Stimulated activated CD4-positive, alpha-beta T cell treated with anti-CD3 and anti-CD28 coated beads, Interleukin-15, amount 100 ng/mL, for 48 hours (primary cell): ENCODE measurements at regions not wholly inside any gene's neighbourhood (a gene's known extent, or its start where the extent isn't known, plus 50 kb on each side); places are given as distances from the start of the nearest gene placed in this dataset.

Experiments used
- DNase-seq, 2 donors: peaks; one replicate each; pipeline ENCODE4 v3.0.0-alpha.2; 2020; ENCODE audit warnings: low read depth in 2 of 2

DNA sequence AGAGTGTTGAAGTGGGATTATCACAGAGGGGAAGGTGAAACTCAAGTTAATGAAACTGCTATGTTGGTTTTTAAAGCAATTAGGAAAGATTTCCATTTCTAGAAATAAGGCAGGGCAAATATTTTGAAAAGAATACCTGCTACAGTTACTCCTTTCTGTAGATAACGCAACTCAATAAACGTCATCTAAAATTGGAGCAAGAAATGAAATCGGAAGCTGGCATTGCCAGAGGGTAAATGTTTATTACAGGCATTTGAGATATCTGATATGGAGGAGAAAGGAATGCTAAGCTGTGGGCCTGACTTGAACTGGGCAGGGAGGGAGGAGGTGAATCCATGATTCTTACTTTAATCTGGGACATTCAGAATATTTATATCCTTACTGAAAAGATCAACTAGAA, 217.0 kb upstream of the ADARB2 start:
- DNase-seq, result no peak

DNA sequence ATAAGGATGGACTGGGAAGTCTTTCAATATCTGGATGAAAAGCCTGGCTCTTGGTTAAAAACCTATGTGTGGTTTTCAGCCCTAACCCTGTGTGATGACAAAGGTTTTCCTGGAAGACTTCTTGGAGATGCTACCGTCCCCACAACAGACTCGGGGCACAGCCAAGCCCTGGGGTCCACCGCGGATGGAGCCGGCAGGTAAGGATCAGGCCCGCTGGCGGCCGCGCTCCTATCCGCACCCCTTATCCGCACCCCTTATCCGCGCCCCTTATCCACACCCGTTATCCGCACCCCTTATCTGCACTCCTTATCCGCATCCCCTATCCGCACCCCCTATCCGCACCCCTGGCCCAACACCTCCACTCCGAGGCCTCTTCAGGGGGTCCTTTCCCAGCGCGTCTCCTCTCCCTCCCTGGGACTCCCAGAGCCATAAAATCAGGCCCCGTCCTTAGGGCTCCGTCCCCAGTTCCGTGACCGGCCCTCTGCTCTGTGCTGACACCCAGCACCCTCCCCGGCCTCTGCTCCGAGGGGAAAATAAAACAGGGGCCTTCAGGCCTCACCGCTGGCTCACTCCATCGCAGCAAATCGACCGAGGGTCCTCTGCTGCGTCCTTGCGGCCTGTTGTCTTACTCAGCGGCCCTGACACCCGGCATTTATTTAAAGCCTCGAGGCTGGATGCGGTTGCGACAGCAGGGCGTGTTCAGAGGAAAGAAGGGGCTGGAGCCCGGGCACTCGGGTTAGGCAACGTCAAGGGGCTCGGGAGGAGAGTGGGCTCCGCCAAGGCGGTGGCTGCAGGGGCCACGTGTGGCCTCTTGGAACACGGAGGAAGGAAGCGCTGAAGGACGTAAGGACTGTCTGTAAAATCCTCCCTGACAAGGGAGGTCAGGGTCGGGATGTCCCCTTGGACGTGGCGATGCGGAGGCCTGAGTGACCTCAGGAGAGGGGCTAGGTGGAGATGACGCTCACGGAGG, 215.1 kb upstream of the ADARB2 start:
- no peak for DNase-seq

DNA sequence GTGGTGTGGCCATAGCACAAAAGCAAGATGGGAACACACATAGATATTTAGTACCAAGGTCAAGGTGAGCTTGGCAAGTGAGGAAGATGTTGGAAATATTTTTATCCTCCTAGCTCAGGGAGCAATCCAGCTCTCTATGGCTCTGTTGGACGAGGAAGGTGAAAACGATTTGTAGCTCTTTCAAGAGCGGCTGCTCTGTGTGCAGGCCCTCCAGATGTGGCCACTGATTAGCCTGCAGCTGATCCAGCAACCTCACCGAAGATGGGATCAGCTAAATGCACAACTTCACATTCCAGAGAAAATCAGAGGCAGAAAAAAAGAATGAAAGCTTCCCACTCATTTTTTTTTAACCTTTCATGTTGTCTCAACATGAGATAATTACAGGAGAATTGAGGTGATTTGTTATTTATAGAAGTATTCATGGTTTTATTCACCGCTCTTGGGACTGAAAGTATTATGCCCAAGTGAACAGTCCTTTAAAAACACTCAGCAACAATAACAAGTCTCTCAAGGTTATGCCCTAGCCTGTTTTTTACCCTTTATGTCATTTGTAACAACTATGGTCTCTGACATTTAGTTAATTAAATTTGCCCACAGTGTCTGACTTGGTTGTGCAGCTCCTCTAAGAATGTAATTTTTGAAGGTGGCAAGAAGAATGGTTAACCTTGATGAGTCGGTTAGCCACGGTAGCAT, 213.6 kb upstream of the ADARB2 start:
- no peak for DNase-seq

DNA sequence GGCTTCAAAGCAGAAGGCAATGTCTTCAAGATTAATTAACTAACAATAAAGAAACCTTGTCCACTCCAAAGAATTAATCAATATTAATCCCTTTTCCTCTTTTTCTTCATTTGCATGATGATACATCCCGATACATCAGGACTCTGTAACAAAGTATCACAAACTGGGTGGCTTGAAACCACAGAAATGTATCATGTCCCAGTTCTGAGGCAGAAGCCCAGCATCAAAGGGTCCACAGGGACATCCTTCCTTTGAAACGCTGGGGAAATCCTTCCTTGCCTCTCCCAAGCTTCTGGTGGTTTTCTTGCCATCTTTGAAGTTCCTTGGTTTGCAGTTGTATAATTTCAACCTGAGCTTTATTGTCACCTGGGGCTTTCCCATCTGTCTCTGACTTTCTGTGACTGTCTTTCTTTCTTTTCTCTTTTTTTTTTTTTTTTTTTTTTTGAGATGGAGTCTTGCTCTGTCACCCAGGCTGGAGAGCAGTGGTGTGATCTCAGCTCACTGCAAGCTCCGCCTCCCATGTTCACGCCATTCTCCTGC, 210.2 kb upstream of the ADARB2 start:
- DNase-seq, result no peak

DNA sequence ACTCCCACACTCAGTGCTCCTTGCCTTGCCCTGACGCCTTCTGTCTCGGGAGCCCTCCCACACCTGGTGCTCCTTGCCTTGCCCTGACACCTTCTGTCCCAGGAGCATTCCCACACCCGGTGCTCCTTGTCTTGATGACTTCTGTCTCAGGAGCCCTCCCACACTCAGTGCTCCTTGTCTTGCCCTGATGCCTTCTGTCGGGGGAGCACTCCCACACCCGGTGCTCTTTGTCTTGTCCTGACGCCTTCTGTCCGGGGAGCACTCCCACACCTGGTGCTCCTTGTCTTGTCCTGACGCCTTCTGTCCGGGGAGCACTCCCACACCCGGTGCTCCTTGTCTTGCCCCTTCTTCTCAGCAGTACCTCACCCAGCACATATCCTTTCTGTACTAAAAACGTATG, 207.2 kb upstream of the ADARB2 start:
- no peak for DNase-seq

DNA sequence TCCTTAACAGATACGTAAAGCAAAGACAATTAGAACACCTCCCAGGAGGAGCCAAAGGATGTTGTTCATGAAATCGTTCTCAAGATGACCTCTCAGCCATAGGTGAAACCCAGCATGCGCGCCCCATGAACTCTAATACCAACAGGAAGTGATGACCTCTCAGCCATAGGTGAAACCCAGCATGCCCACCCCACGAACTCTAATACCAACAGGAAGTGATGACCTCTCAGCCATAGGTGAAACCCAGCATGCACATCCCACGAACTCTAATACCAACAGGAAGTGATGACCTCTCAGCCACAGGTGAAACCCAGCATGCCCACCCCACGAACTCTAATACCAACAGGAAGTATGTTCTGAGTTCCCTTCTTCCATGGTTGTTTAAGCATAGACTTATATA, 205.2 kb upstream of the ADARB2 start:
- no peak for DNase-seq

DNA sequence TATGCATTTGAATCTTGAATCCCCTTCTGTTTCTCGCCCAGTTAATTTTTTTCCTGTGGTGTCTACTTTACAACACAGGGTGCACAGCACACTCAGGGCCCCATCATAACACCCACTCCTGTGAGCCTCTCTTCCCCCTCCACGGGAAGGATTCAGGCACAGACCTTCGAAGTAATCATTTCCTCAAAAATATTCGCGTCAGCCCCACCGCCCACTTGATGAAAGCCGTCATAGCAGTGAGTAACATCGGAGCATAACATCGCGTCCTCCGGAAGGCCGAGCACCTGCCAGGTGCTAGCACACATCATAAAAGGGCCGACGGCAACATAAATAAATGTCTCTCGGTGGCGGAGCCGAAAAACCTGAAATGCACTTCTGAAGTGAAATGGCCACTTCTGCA, 201.7 kb upstream of the ADARB2 start:
- DNase-seq, result peak; percentile 59 to 71

DNA sequence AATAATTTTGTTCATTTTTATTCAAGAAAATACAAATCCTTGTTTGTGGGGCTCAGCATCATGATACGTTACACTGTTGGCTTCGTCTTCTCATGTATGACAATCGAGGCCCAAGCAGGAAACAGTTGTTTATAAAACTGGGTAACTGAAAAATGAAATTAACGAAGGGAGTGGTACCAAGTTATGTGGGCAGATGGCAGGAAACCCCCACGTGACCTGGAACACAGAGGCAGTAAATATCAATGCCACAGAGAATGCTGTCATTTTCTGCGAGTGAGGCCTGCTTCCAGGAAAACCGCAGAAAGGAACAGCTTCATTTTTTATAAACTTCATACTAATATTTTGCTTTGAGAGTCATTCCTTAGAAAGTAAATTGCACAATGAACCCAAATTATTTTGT, 201.0 kb upstream of the ADARB2 start:
- peak; percentile 17 to 24 for DNase-seq

DNA sequence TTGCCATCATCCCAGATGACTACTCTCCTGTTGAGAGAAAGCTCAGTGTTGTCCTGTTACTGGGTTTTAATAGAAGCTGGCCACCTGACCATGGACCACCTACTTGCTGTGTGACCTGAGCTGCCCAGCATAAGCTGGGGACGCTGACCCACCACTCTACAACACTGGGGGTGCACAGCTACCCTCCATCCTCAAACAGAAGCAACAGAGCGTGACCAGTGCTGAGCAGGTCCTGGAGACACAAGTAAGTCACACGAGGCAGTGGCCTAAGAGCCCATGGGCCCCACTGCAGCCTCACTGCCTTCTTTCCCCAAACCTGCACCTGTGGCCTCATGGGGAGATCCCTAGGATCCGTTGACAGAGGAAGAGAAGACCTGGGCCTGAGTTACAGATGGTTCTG, 198.6 kb upstream of the ADARB2 start:
- no peak for DNase-seq

DNA sequence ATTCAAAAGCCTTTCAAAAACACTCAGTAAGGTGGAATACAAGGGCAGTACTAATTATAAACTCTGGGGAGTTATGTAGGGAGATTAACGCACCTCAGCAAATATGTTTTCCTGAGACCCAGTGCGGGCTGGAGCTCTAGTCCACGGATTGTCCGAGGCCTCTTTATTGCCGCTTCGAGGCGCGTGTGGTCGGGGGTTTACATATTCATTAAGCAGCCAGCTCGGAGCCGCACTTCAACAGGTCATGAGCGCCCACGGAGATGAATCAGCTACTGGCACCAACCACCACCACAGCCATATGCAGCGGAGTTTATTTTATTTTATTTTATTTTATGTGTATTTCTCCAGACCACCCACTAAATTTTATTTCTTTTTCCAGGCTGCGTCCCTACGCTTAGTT, 195.9 kb upstream of the ADARB2 start:
- no peak for DNase-seq

DNA sequence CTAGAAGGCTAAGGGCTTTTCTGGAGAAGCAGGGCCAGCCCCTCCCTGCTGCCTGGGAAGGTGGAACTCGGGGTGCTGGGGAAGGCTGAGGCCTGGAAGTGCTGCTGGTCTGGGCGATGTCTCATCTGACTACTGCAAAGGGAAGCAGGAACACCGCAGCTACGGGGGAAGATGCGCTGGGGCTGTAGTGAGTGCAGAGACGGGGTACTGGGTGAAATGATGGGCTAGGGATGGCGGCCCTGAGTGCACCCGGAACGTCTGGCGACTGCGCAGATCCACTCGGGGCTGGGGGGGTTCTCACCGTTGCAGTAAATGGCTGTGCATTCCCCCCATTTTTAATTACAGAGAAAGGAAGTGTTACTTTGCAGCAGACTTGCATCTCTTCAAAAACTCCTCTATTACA, 195.4 kb upstream of the ADARB2 start:
- DNase-seq, result no peak

DNA sequence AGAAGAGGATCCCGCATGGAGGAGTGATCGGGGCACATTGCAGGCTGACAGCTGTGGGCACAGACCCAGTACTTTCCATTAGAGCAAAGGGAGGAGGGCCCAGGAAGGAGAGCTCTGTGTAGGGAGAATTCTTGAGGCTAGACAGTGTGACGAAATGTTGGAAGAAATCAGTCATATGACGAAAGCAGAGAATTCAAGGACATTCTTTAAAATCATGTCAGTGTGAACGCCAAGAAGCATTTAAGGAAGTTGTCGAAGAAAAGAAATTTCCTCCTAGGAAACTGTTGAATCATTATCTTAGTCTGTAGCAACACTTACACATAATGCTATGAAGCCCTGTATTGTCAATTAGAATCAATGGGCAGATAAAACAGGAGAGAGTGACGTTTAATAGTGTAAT, 191.3 kb upstream of the ADARB2 start:
- DNase-seq, result no peak

DNA sequence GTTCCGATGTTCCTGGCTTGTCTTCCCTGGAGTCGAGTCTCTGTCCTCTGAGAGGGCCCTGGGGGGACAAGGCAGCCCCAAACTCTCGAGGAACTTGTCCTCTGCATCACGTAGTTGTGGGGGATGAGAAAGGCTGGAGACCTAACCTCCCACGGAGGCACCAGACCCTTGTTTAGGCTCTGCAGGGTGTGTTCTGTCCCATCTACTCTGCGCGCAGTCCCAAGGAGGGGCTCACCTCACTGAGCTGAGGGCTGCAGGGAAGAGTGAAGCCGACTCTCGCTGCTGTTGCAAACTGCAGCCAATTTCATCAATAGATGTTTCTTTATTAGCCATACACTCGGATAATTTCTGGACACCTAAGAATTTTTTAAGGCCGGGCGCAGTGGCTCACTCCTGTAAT, 186.7 kb upstream of the ADARB2 start:
- no peak for DNase-seq

DNA sequence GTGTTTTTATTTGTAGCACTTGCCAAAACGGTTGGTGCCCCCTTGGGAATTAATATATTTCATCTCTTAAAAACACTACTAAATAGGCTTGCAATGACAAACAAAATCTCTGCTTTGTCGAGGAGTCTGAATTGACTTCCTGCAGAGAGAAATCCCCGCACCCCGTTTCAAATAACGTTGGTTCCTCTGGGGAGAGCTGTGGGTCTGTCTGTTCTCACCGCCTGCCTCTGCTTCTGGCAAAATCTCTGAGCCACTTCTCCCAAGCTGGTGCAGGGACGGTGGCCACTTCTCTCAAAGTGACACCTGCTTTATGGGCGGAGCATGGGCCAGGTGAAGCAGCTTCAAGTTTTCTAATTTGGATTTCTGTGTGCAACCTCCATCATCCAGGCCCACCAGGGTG, 186.3 kb upstream of the ADARB2 start:
- no peak for DNase-seq

DNA sequence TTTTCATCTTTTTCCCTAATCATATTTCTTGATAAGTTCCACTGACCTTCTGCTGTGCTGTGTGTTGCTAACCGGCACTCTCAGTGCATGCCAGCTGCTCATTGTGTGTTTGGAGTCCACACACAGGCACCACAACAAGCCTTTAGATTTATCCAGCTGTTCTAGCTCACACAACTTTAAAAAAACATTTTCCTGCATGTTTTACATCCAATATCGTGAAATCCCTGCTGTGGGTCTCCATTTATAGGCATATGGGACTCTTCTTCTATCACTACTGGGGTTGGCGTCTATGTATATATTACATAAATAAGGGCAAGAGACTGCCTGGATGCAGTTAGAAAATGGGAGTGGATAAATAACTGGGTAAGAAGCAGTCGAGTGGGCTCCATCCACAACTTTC, 183.6 kb upstream of the ADARB2 start:
- no peak for DNase-seq

DNA sequence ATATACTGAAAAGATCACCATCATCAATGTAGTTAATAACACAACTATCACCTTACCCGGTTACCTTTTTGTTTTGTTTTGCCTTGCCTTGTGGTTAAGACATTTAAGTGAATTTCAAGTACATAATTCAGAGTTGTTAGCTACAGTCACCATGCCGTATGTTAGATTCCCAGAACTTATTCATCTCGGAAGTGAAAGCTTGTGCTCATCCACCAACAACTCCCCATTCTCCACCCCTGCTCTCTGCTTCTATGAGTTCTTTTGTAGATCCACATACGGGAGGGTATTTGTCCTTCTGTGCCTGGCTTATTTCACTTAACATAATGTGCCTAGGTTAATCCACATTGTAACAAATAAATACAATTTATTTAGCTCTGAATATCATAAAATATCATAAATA, 182.8 kb upstream of the ADARB2 start:
- no peak for DNase-seq

DNA sequence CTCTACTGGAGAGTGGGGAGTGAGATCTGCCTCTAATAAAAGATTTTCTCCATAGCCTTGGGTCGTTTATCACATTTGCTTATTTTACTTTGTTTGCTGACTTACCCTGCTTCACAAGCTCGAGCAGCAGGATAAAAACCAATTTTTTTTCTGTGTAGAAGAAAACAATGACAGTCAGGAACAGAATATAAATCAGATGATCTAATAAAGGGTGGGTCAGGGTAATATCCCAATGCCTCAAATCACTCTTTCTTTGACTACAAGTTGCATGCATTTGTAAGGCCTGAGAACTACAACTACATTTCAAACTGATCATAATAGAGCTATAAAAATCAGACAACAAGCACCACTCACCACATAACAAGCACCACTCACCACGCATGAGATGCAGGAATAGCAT, 174.4 kb upstream of the ADARB2 start:
- no peak for DNase-seq

DNA sequence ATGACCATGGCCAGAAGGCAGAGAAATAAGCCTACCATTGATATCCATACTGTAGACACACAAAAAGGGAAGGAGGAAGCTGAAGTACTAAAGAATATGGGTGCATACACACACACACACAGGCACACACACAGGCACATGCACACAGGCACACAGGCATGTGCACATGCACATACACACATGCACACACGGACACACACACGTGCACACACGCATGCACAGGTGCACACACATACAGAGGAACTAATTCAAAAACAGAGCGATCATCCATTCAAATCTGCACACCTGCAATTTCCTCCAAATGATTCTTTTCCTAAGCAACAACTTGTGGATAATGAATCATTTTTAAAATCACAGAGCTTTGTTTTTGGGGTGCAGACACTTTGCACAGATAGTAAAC, 166.7 kb upstream of the ADARB2 start:
- no peak for DNase-seq

DNA sequence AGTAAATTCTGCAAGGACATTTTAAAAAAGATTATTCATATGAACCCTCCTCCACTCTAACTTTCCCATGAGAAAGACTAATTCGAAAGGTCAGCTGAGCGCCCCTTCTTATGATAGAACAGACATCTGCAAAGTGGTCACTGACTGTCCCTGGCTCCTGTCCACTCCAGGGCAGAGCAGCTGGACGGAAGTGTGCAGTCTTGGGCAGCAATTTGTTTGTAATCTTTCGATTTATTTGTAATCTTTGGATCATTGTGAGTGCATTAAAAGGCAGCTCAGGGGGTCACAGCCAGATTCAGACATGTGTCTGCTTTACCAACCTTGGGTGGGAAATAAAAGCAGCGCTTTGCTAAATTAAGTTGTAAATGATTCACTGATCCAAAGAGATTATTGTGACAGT, 158.8 kb upstream of the ADARB2 start:
- no peak for DNase-seq

DNA sequence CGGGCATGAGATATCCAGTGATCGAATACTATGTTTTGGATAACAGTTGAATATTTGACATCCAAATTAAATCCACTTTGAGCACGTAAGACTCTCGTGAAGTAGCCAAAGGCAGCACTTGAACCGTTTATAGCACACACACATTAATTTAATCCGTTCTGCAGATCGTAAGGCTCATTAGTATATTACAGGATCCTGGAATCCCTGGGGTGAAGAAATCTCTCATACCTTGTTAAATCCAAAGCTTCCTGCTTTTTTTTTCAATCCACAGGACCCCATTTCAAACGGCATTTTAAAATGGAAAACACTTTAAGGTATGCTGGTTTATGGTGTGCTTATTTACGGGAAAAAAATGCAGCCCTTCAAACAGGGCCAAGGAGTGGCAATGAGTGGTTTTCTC, 158.4 kb upstream of the ADARB2 start:
- no peak for DNase-seq

DNA sequence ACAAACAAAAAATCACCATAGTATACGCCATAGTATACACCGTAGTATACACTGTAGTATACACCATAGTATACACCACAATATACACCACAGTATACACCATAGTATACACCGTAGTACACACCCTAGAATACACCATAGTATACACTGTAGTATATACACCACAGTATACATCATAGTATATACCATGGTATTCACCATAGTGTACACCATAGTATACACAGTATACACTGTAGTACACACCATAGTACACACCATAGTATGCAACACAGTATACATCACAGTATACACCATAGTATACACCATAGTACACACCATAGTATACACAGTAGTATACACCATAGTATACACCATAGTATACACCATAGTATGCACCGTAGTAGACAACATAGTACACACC, 157.6 kb upstream of the ADARB2 start:
- no peak for DNase-seq

DNA sequence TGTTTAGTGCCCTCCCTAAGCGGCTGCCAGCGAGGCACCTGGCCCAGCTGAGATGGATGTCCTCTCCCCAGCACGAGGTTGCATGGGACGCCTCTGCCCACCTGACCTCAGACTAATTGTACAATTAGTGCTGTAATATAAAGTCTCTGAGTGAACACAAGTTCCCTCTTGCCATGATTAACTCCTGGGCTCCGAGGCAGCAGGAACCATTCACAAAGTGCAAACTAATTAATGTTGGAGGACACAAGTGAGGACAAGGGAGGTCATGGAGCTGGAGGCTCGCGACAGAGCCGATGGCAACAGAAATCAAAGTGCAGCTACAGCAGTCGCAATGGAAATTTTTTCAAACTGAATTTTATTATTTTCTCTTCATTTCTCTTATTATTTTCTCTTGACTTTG, 156.6 kb upstream of the ADARB2 start:
- no peak for DNase-seq

DNA sequence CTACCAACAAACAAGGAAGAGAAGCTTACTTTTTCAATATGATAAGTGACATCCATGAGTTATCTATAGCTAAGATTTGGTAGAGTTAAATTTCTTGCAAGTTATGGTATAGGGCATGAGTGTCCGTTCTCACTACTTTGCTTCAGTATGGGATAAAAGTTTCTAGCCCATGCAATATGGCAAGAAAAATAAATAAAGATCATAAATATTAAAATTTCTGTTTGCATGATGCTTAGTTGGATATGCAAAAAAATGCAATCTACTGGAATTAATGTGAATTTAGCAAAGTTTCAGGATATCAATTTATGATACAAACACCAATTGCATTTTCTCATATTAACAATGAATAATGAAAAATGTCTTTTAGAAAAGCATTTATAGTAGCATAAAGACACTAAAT, 148.7 kb upstream of the ADARB2 start:
- no peak for DNase-seq
